Astrocyte (in vitro differentiated cells and primary cell): ENCODE measurements at regions not wholly inside any gene's neighbourhood (a gene's known extent, or its start where the extent isn't known, plus 50 kb on each side); places are given as distances from the start of the nearest gene placed in this dataset.
"Not testable (repeated sequence)": the region's sequence is repeated elsewhere in the genome, so short reads cannot be mapped to it uniquely, and the experiment has no call there.

ENCODE experiments used
- DNase-seq: peaks from one replicate; pipeline ENCODE4 v3.0.0-alpha.2; 2010; ENCODE audit warnings: low read depth
- FAIRE-seq: peaks from 2 replicates; lab custom pipeline; 2011; peaks lifted over from hg19 to GRCh38; lab: Jason Lieb, UNC
- H2AFZ ChIP-seq: 2 replicates; pipeline ENCODE4 v1.6.0; 2012; ENCODE audit warnings: low read depth, low read length, inconsistent platforms
- H3K27ac ChIP-seq: 2 replicates; pipeline ENCODE4 v1.5.1; 2011; ENCODE audit warnings: low read depth, low read length, inconsistent platforms
- H3K27me3 ChIP-seq: 2 replicates; pipeline ENCODE4 v1.6.0; 2011; ENCODE audit warnings: low read length, inconsistent platforms; ENCODE audit not compliant: insufficient read depth
- H3K36me3 ChIP-seq: 2 replicates; pipeline ENCODE4 v1.5.1; 2011; ENCODE audit warnings: low read length, inconsistent platforms; ENCODE audit not compliant: insufficient read depth
- H3K4me1 ChIP-seq: 2 replicates; pipeline ENCODE4 v1.5.1; 2011; ENCODE audit warnings: low read length, inconsistent platforms; ENCODE audit not compliant: insufficient read depth
- H3K4me2 ChIP-seq: 2 replicates; pipeline ENCODE4 v1.6.0; 2012; ENCODE audit warnings: low read length, inconsistent platforms
- H3K4me3 ChIP-seq: 2 replicates; pipeline ENCODE4 v1.5.1; 2011; ENCODE audit warnings: low read depth, mild to moderate bottlenecking, low read length, inconsistent platforms; ENCODE audit not compliant: insufficient read depth
- H3K79me2 ChIP-seq: 2 replicates; pipeline ENCODE4 v1.6.0; 2012; ENCODE audit warnings: mild to moderate bottlenecking, low read length, inconsistent platforms; ENCODE audit not compliant: insufficient read depth
- H3K9ac ChIP-seq: 2 replicates; pipeline ENCODE4 v1.6.0; 2012; ENCODE audit warnings: mild to moderate bottlenecking, low read length, inconsistent platforms
- H3K9me3 ChIP-seq: 2 replicates; pipeline ENCODE4 v1.5.1; 2012; ENCODE audit warnings: low read depth, mild to moderate bottlenecking, low read length, inconsistent platforms; ENCODE audit not compliant: insufficient read depth
- H4K20me1 ChIP-seq: 2 replicates; pipeline ENCODE4 v1.6.0; 2012; ENCODE audit warnings: low read length, inconsistent platforms; ENCODE audit not compliant: insufficient read depth
- H3K27ac Mint-ChIP-seq: one replicate; pipeline ENCODE4 v1.8.0; 2021; ENCODE audit warnings: mild to moderate bottlenecking, mixed read lengths; ENCODE audit not compliant: unreplicated experiment
- H3K27me3 Mint-ChIP-seq: one replicate; pipeline ENCODE4 v1.8.0; 2021; ENCODE audit warnings: low read depth, mixed read lengths; ENCODE audit not compliant: unreplicated experiment
- H3K36me3 Mint-ChIP-seq: one replicate; pipeline ENCODE4 v1.8.0; 2021; ENCODE audit warnings: low read depth, mixed read lengths; ENCODE audit not compliant: unreplicated experiment
- H3K4me1 Mint-ChIP-seq: one replicate; pipeline ENCODE4 v1.8.0; 2021; ENCODE audit warnings: low read depth, mixed read lengths; ENCODE audit not compliant: unreplicated experiment
- H3K4me3 Mint-ChIP-seq: one replicate; pipeline ENCODE4 v1.8.0; 2021; ENCODE audit warnings: mild to moderate bottlenecking, moderate library complexity, mixed read lengths; ENCODE audit not compliant: unreplicated experiment
- H3K9me3 Mint-ChIP-seq: one replicate; pipeline ENCODE4 v1.8.0; 2021; ENCODE audit warnings: mild to moderate bottlenecking, mixed read lengths; ENCODE audit not compliant: unreplicated experiment

GRCh38 chr9:138210388-138210986 lies 332.9 kb downstream of the CACNA1B start:
- not testable (repeated sequence) for H3K27me3 ChIP-seq, H4K20me1 ChIP-seq, H2AFZ ChIP-seq, H3K9me3 ChIP-seq, H3K36me3 Mint-ChIP-seq, H3K27me3 Mint-ChIP-seq, H3K4me3 ChIP-seq, H3K4me1 Mint-ChIP-seq, H3K36me3 ChIP-seq, FAIRE-seq, H3K4me3 Mint-ChIP-seq, H3K79me2 ChIP-seq, H3K4me1 ChIP-seq, H3K27ac Mint-ChIP-seq, H3K27ac ChIP-seq, H3K9me3 Mint-ChIP-seq, H3K9ac ChIP-seq, DNase-seq, H3K4me2 ChIP-seq

GRCh38 chr9:138211070-138211469 lies 333.5 kb downstream of the CACNA1B start:
- H3K27ac Mint-ChIP-seq, H3K36me3 Mint-ChIP-seq, FAIRE-seq, H2AFZ ChIP-seq, H3K9me3 ChIP-seq, H3K27ac ChIP-seq, H3K36me3 ChIP-seq, H3K27me3 ChIP-seq, H3K27me3 Mint-ChIP-seq, DNase-seq, H3K9ac ChIP-seq, H3K4me2 ChIP-seq, H3K4me1 ChIP-seq, H3K9me3 Mint-ChIP-seq, H3K79me2 ChIP-seq, H3K4me1 Mint-ChIP-seq, H3K4me3 Mint-ChIP-seq, H3K4me3 ChIP-seq, H4K20me1 ChIP-seq: not testable (repeated sequence)

GRCh38 chr9:138211544-138212219 lies 334.1 kb downstream of the CACNA1B start:
- H3K4me1 Mint-ChIP-seq, H3K36me3 Mint-ChIP-seq, H3K27ac ChIP-seq, H3K9me3 ChIP-seq, DNase-seq, H3K27me3 Mint-ChIP-seq, H3K9ac ChIP-seq, H3K4me2 ChIP-seq, H3K4me1 ChIP-seq, H4K20me1 ChIP-seq, H2AFZ ChIP-seq, H3K27ac Mint-ChIP-seq, H3K79me2 ChIP-seq, H3K27me3 ChIP-seq, H3K4me3 ChIP-seq, FAIRE-seq, H3K9me3 Mint-ChIP-seq, H3K36me3 ChIP-seq, H3K4me3 Mint-ChIP-seq: not testable (repeated sequence)

- not testable (repeated sequence) for H3K4me3 Mint-ChIP-seq, H3K79me2 ChIP-seq, H3K27me3 Mint-ChIP-seq, FAIRE-seq, H3K9me3 Mint-ChIP-seq, H2AFZ ChIP-seq, H3K4me3 ChIP-seq, H3K9ac ChIP-seq, H3K4me1 ChIP-seq, H3K4me1 Mint-ChIP-seq, H3K9me3 ChIP-seq, H3K27ac Mint-ChIP-seq, H3K36me3 Mint-ChIP-seq, H3K4me2 ChIP-seq, DNase-seq, H3K27ac ChIP-seq, H4K20me1 ChIP-seq, H3K36me3 ChIP-seq, H3K27me3 ChIP-seq
These were observed 335.2 kb downstream of the CACNA1B start for GRCh38 chr9:138212811-138213210.

- H3K4me1 ChIP-seq, H3K36me3 Mint-ChIP-seq, DNase-seq, H3K27ac ChIP-seq, FAIRE-seq, H3K4me3 Mint-ChIP-seq, H2AFZ ChIP-seq, H3K27me3 ChIP-seq, H3K4me1 Mint-ChIP-seq, H4K20me1 ChIP-seq, H3K36me3 ChIP-seq, H3K27ac Mint-ChIP-seq, H3K4me2 ChIP-seq, H3K9ac ChIP-seq, H3K4me3 ChIP-seq, H3K27me3 Mint-ChIP-seq, H3K9me3 ChIP-seq, H3K79me2 ChIP-seq, H3K9me3 Mint-ChIP-seq: not testable (repeated sequence)
These were observed 336.2 kb downstream of the CACNA1B start for GRCh38 chr9:138213748-138214147.

- not testable (repeated sequence) for H3K79me2 ChIP-seq, H2AFZ ChIP-seq, H3K27ac Mint-ChIP-seq, H3K36me3 ChIP-seq, H3K27me3 Mint-ChIP-seq, H4K20me1 ChIP-seq, H3K36me3 Mint-ChIP-seq, H3K27me3 ChIP-seq, H3K4me3 ChIP-seq, H3K4me3 Mint-ChIP-seq, H3K9ac ChIP-seq, H3K9me3 Mint-ChIP-seq, H3K4me1 ChIP-seq, H3K27ac ChIP-seq, DNase-seq, H3K4me2 ChIP-seq, H3K9me3 ChIP-seq, H3K4me1 Mint-ChIP-seq, FAIRE-seq
These were observed 337.0 kb downstream of the CACNA1B start for GRCh38 chr9:138214548-138214947.
